ENCODE measurements at regions not wholly inside any gene's neighbourhood (a gene's known extent, or its start where the extent isn't known, plus 50 kb on each side); places are given as distances from the start of the nearest gene placed in this dataset.

GRCh38 chr10:20970044-20970443, 72.9 kb upstream of the NEBL start:
- DNase-seq, result no peak
- Histone ChIP-seq H3K9me3 (no peaks in the 10 kb centered on the region), H3K27ac (no peak overlapping the region), H3K27me3 (no peaks in the 10 kb centered on the region), H3K4me1 (no peaks in the 10 kb centered on the region), H3K4me3 (no peak overlapping the region), H3K36me3 (no peaks in the 10 kb centered on the region)
- ATAC-seq (ENCODE audit: low FRiP score in 2 of 2), result no peak
- TF ChIP-seq EP300 (IDR thresholded peaks at IDR 0.05) (no peak), POLR2A (IDR thresholded peaks at IDR 0.05) (no peak), POLR2AphosphoS5 (IDR thresholded peaks at IDR 0.05) (no peak), CTCF (IDR thresholded peaks at IDR 0.05) (no peak)
- WGBS, 2 donors, result 93 to 96% methylated on average over 3 of the region's 3 CpGs

- ATAC-seq (ENCODE audit: low FRiP score in 2 of 2) (no peak), DNase-seq (no peak)
- peaks cover 0 to 8% (median 0%) of the 10 kb centered on the region in 4 donors for H3K4me1 ChIP-seq
- no peak overlapping the region for H3K27ac ChIP-seq
- H3K4me3 ChIP-seq, result no peak overlapping the region
- TF ChIP-seq EP300 (IDR thresholded peaks at IDR 0.05), result no peak
- H3K27me3 ChIP-seq, result no peaks in the 10 kb centered on the region
- no peaks in the 10 kb centered on the region for H3K9me3 ChIP-seq
- no peaks in the 10 kb centered on the region for H3K36me3 ChIP-seq
- WGBS, 2 donors, result 74 to 86% methylated on average over 3 of the region's 3 CpGs
These were observed 69.3 kb upstream of the NEBL start for GRCh38 chr10:20966426-20966825.

GRCh38 chr10:20963721-20964595, 66.8 kb upstream of the NEBL start:
- DNase-seq (no peak), ATAC-seq (ENCODE audit: low FRiP score in 2 of 2) (no peak)
- no peak overlapping the region for H3K4me3 ChIP-seq
- no peak for TF ChIP-seq EP300 (IDR thresholded peaks at IDR 0.05)
- TF ChIP-seq POLR2A (IDR thresholded peaks at IDR 0.05), result no peak
- TF ChIP-seq CTCF (IDR thresholded peaks at IDR 0.05), result no peak
- no peak for TF ChIP-seq POLR2AphosphoS5 (IDR thresholded peaks at IDR 0.05)
- 71 to 76% methylated on average over 5 of the region's 5 CpGs for WGBS, 2 donors
- no peak overlapping the region for H3K27ac ChIP-seq
- no peaks in the 10 kb centered on the region for H3K27me3 ChIP-seq
- peaks cover 0 to 8% (median 0%) of the 10 kb centered on the region in 4 donors for H3K4me1 ChIP-seq
- no peaks in the 10 kb centered on the region for H3K36me3 ChIP-seq
- H3K9me3 ChIP-seq, result no peaks in the 10 kb centered on the region

- DNase-seq, result no peak
- Histone ChIP-seq H3K27ac (no peak overlapping the region), H3K36me3 (no peaks in the 10 kb centered on the region), H3K4me1 (peaks cover 0 to 8% (median 0%) of the 10 kb centered on the region in 4 donors), H3K27me3 (no peaks in the 10 kb centered on the region), H3K4me3 (no peak overlapping the region), H3K9me3 (no peaks in the 10 kb centered on the region)
- 65 to 87% methylated on average over 3 of the region's 3 CpGs for WGBS, 2 donors
- TF ChIP-seq POLR2A (IDR thresholded peaks at IDR 0.05) (no peak), POLR2AphosphoS5 (IDR thresholded peaks at IDR 0.05) (no peak), CTCF (IDR thresholded peaks at IDR 0.05) (no peak), EP300 (IDR thresholded peaks at IDR 0.05) (no peak)
- ATAC-seq (ENCODE audit: low FRiP score in 2 of 2), result no peak
These were observed 65.9 kb upstream of the NEBL start for GRCh38 chr10:20963056-20963455.

- no peak for DNase-seq
- TF ChIP-seq CTCF (IDR thresholded peaks at IDR 0.05) (no peak), POLR2A (IDR thresholded peaks at IDR 0.05) (no peak), POLR2AphosphoS5 (IDR thresholded peaks at IDR 0.05) (no peak), EP300 (IDR thresholded peaks at IDR 0.05) (no peak)
- no peaks in the 10 kb centered on the region for H3K36me3 ChIP-seq
- 73 to 83% methylated on average over 3 of the region's 3 CpGs for WGBS, 2 donors
- ATAC-seq (ENCODE audit: low FRiP score in 2 of 2), result no peak
- no peaks in the 10 kb centered on the region for H3K9me3 ChIP-seq
- no peaks in the 10 kb centered on the region for H3K27me3 ChIP-seq
- H3K4me1 ChIP-seq, result peaks cover 0 to 8% (median 0%) of the 10 kb centered on the region in 4 donors
- H3K4me3 ChIP-seq, result no peak overlapping the region
- H3K27ac ChIP-seq, result peak overlapping the region in 1 of 4 donors; percentile 14
These were observed 65.1 kb upstream of the NEBL start for GRCh38 chr10:20962165-20962564.
